ENCODE measurements at regions not wholly inside any gene's neighbourhood (a gene's known extent, or its start where the extent isn't known, plus 50 kb on each side); places are given as distances from the start of the nearest gene placed in this dataset.
A peak's percentile ranks its signal among the peaks of the same experiment; 100 is the strongest.
"Not testable (repeated sequence)": the region's sequence is repeated elsewhere in the genome, so short reads cannot be mapped to it uniquely, and the experiment has no call there.

- 96 to 100% methylated on average over 1 of the region's 1 CpG for WGBS, 2 donors
- peaks cover 4 to 33% (median 24%) of the 10 kb centered on the region in 9 donors for H3K4me1 ChIP-seq
- H3K27me3 ChIP-seq, result no peaks in the 10 kb centered on the region
- H3K9me3 ChIP-seq, result no peaks in the 10 kb centered on the region
- no peak for TF ChIP-seq CTCF (IDR thresholded peaks at IDR 0.05)
- ATAC-seq (no peak), DNase-seq (no peak)
- no peak overlapping the region for H3K4me3 ChIP-seq
- no peaks in the 10 kb centered on the region for H3K36me3 ChIP-seq
- peak overlapping the region in 1 of 10 donors; percentile 9 for H3K27ac ChIP-seq
- intact Hi-C loops (cut with DNase I), result no loop called here
These were observed 496.3 kb upstream of the TNP1 start for GRCh38 chr2:217356142-217356541.

GRCh38 chr2:217353591-217353990 lies 493.7 kb upstream of the TNP1 start:
- no peak for TF ChIP-seq CTCF (IDR thresholded peaks at IDR 0.05)
- Histone ChIP-seq H3K27ac (no peak overlapping the region), H3K4me3 (no peak overlapping the region), H3K4me1 (peaks cover 0 to 18% (median 10%) of the 10 kb centered on the region in 9 donors), H3K36me3 (no peaks in the 10 kb centered on the region), H3K27me3 (no peaks in the 10 kb centered on the region), H3K9me3 (peaks cover 0 to 12% (median 0%) of the 10 kb centered on the region in 11 donors)
- no peak for ATAC-seq
- intact Hi-C loops (cut with DNase I), result no loop called here
- WGBS, 2 donors, result 80 to 86% methylated on average over 4 of the region's 4 CpGs
- no peak for DNase-seq

- intact Hi-C loops (cut with DNase I), result no loop called here
- no peak for DNase-seq
- no peak overlapping the region for H3K4me3 ChIP-seq
- no peak for TF ChIP-seq CTCF (IDR thresholded peaks at IDR 0.05)
- ATAC-seq, result peak in 1 of 8 donors; percentile 61
- no peak overlapping the region for H3K27ac ChIP-seq
- 79 to 90% methylated on average over 5 of the region's 5 CpGs for WGBS, 2 donors
- H3K9me3 ChIP-seq, result peaks cover 0 to 23% (median 0%) of the 10 kb centered on the region in 11 donors
- H3K27me3 ChIP-seq, result no peaks in the 10 kb centered on the region
- H3K4me1 ChIP-seq, result peaks cover 0 to 9% (median 1%) of the 10 kb centered on the region in 9 donors
- H3K36me3 ChIP-seq, result no peaks in the 10 kb centered on the region
These were observed 491.5 kb upstream of the TNP1 start for GRCh38 chr2:217351378-217351777.

GRCh38 chr2:217349251-217349650 lies 489.4 kb upstream of the TNP1 start:
- no peak for DNase-seq
- H3K4me3 ChIP-seq, result no peak overlapping the region
- peaks cover 0 to 6% (median 0%) of the 10 kb centered on the region in 9 donors for H3K4me1 ChIP-seq
- H3K27me3 ChIP-seq, result no peaks in the 10 kb centered on the region
- H3K36me3 ChIP-seq, result no peaks in the 10 kb centered on the region
- H3K27ac ChIP-seq, result no peak overlapping the region
- 47 to 56% methylated on average over 1 of the region's 1 CpG for WGBS, 2 donors
- intact Hi-C loops (cut with DNase I), result no loop called here
- ATAC-seq, result no peak
- no peak for TF ChIP-seq CTCF (IDR thresholded peaks at IDR 0.05)
- H3K9me3 ChIP-seq, result peaks cover 0 to 28% (median 0%) of the 10 kb centered on the region in 11 donors

GRCh38 chr2:217347630-217348029 lies 487.8 kb upstream of the TNP1 start:
- ATAC-seq; intact Hi-C loops (cut with DNase I); DNase-seq; H3K27me3 ChIP-seq; H3K4me3 ChIP-seq; H3K36me3 ChIP-seq; H3K4me1 ChIP-seq; H3K27ac ChIP-seq: not testable (repeated sequence)
- peaks cover 0 to 28% (median 0%) of the 10 kb centered on the region in 11 donors for H3K9me3 ChIP-seq
- WGBS, 2 donors, result 29 to 31% methylated on average over 3 of the region's 3 CpGs

GRCh38 chr2:217346043-217346442 lies 486.2 kb upstream of the TNP1 start:
- ATAC-seq; H3K4me1 ChIP-seq; DNase-seq; H3K27me3 ChIP-seq; H3K4me3 ChIP-seq; H3K36me3 ChIP-seq; intact Hi-C loops (cut with DNase I); H3K27ac ChIP-seq: not testable (repeated sequence)
- WGBS, 2 donors, result 98 to 100% methylated on average over 1 of the region's 1 CpG
- peaks cover 0 to 28% (median 0%) of the 10 kb centered on the region in 11 donors for H3K9me3 ChIP-seq
